Progenitor cell of endocrine pancreas (in vitro differentiated cells): ENCODE measurements at regions not wholly inside any gene's neighbourhood (a gene's known extent, or its start where the extent isn't known, plus 50 kb on each side); places are given as distances from the start of the nearest gene placed in this dataset.
"Not testable (repeated sequence)": the region's sequence is repeated elsewhere in the genome, so short reads cannot be mapped to it uniquely, and the experiment has no call there.

Source experiments
- DNase-seq: peaks from one replicate; pipeline ENCODE4 v3.0.0; 2021; ENCODE audit warnings: low spot score; ENCODE audit not compliant: unreplicated experiment
- H3K27ac Mint-ChIP-seq: 2 replicates; pipeline ENCODE4 v1.8.0; 2021; ENCODE audit warnings: mild to moderate bottlenecking, moderate library complexity, mixed read lengths
- H3K27me3 Mint-ChIP-seq: 2 replicates; pipeline ENCODE4 v1.8.0; 2021; ENCODE audit warnings: mixed read lengths
- H3K36me3 Mint-ChIP-seq: 2 replicates; pipeline ENCODE4 v1.8.0; 2022; ENCODE audit warnings: mixed read lengths; ENCODE audit not compliant: insufficient read depth
- H3K4me1 Mint-ChIP-seq: 2 replicates; pipeline ENCODE4 v1.8.0; 2021; ENCODE audit warnings: low read depth, mixed read lengths
- H3K4me3 Mint-ChIP-seq: 2 replicates; pipeline ENCODE4 v1.8.0; 2021; ENCODE audit warnings: low read depth, mild to moderate bottlenecking, moderate library complexity, mixed read lengths
- H3K9me3 Mint-ChIP-seq: 2 replicates; pipeline ENCODE4 v1.8.0; 2021; ENCODE audit warnings: low read depth, mixed read lengths
- TF ChIP-seq, protein P1 (sequence below): fragments of 200-600 bp; sonication (generic); IDR thresholded peaks from one replicate; pipeline ENCODE4 v1.5.0; 2021; ENCODE audit warnings: antibody characterized with exemption, mild to moderate bottlenecking; ENCODE audit not compliant: unreplicated experiment

DNA sequence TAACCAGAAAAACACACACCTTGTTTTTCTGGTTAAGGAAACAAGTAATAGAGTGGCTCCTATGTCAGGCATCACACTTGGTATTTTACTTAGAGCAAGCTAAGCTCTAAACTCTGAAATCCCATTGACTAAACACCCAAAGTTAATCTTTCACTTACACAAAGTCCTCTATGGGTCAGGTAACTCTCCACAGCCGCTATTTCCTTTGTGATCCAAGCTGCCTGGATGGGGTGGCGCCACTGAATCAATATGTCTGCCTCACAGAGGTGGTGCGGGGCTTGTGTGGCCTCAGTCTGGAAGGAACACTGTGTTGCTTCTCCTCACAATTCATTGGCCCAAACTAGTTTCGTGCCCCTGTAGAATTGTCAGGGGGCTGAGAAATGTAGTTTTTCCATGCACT lies 160.0 kb upstream of the E2F7 start:
- H3K9me3 Mint-ChIP-seq: no peaks in the 10 kb centered on the region
- peak overlapping the region; percentile 98 for H3K27ac Mint-ChIP-seq
- H3K36me3 Mint-ChIP-seq: no peaks in the 10 kb centered on the region
- TF ChIP-seq, protein P1, sequence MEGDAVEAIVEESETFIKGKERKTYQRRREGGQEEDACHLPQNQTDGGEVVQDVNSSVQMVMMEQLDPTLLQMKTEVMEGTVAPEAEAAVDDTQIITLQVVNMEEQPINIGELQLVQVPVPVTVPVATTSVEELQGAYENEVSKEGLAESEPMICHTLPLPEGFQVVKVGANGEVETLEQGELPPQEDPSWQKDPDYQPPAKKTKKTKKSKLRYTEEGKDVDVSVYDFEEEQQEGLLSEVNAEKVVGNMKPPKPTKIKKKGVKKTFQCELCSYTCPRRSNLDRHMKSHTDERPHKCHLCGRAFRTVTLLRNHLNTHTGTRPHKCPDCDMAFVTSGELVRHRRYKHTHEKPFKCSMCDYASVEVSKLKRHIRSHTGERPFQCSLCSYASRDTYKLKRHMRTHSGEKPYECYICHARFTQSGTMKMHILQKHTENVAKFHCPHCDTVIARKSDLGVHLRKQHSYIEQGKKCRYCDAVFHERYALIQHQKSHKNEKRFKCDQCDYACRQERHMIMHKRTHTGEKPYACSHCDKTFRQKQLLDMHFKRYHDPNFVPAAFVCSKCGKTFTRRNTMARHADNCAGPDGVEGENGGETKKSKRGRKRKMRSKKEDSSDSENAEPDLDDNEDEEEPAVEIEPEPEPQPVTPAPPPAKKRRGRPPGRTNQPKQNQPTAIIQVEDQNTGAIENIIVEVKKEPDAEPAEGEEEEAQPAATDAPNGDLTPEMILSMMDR: no peak
- no peaks in the 10 kb centered on the region for H3K27me3 Mint-ChIP-seq
- H3K4me3 Mint-ChIP-seq: no peak overlapping the region
- peaks cover 27% of the 10 kb centered on the region for H3K4me1 Mint-ChIP-seq
- DNase-seq: peak; percentile 43

DNA sequence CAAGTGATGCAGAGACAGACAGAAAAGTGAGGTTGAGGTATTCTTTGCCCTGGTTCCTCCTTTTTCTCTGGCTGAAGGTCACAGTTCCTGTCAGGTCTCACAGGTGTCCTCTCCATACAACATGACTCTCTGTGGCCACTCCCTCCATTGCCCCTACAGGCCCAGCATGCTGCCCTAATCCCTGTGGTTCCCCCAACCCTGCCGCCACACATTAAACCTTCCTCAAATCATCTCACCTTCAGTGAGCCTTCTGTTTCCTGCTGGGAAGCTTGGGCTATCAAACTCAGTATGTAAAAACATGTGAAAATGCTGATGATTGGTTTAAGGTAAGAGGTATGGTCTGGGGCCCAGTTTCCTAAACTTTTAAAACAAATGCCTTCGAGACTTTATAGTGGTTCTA lies 159.0 kb upstream of the E2F7 start:
- TF ChIP-seq, protein P1: no peak
- DNase-seq: no peak
- no peaks in the 10 kb centered on the region for H3K36me3 Mint-ChIP-seq

DNA sequence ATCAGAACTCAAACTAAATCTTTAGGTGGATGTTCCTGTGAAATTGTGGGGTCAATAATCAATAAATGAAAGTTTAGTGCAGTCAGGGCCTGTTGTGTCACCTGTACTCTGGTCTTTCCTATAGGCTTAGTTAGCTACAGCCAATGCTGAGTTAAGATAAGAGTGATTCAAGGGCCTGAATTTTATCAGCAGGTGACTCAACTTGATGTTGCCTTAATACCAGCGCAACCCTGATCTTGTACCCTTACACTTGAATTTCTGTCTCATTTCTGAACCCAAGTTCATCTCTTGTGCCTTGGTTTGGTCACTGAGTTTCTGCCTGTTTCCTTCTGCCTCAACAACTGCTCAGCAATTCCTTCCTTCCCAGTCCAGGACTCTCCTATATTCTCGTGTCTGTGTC lies 157.0 kb upstream of the E2F7 start:
- H3K36me3 Mint-ChIP-seq: no peaks in the 10 kb centered on the region
- TF ChIP-seq, protein P1: no peak
- H3K27ac Mint-ChIP-seq: no peak overlapping the region
- H3K9me3 Mint-ChIP-seq: no peaks in the 10 kb centered on the region
- H3K4me1 Mint-ChIP-seq: peaks cover 27% of the 10 kb centered on the region
- H3K4me3 Mint-ChIP-seq: no peak overlapping the region
- no peaks in the 10 kb centered on the region for H3K27me3 Mint-ChIP-seq
- no peak for DNase-seq

More for the DNA sequence above, 159.0 kb upstream of the E2F7 start:
- no peaks in the 10 kb centered on the region for H3K9me3 Mint-ChIP-seq
- H3K27ac Mint-ChIP-seq: peak overlapping the region; percentile 84
- H3K4me1 Mint-ChIP-seq: peaks cover 27% of the 10 kb centered on the region
- H3K27me3 Mint-ChIP-seq: no peaks in the 10 kb centered on the region
- no peak overlapping the region for H3K4me3 Mint-ChIP-seq

DNA sequence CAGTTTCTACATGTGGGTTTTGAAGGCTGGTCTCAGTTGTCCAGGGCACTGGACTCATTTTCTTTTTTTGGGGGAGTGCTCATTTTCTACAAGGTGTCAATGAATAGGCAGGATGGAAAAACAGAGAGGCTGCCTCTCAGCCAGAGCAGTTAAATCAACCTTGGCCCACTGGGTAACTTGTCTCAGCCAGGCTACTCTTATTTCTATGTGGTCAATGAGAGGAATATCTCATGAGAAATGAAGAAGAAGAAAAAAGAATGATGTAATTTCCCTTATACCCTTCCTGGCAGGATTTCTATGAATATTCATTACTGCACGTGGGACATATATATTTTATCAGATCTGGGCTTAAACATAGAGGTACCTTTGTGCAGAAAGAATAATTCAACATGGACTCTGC lies 155.2 kb upstream of the E2F7 start:
- H3K27me3 Mint-ChIP-seq: no peaks in the 10 kb centered on the region
- TF ChIP-seq, protein P1: no peak
- DNase-seq: no peak
- peaks cover 22% of the 10 kb centered on the region for H3K4me1 Mint-ChIP-seq
- no peak overlapping the region for H3K4me3 Mint-ChIP-seq
- peaks cover 2% of the 10 kb centered on the region for H3K36me3 Mint-ChIP-seq
- H3K27ac Mint-ChIP-seq: no peak overlapping the region
- H3K9me3 Mint-ChIP-seq: peaks cover 6% of the 10 kb centered on the region

DNA sequence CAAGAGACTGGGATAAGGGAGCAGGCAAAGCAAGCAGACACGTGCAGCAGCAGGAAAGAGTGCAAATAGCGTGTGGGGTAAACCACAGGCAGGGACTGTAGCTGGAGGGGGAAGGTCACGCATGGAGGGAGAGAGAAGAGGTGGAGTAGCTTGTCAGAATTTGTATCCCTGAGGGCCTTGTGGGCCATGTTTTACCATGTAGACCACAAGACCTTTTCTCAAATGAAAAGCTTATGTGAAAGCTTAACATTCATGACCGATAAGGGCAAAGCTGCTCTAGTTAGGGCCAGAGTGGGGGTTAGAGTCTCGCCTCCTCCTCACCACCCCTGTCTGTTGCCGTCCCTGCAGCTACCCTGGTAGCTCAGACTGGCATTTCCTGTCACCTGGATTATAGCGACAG lies 152.9 kb upstream of the E2F7 start:
- no peak overlapping the region for H3K27ac Mint-ChIP-seq
- H3K4me3 Mint-ChIP-seq: no peak overlapping the region
- H3K4me1 Mint-ChIP-seq: peaks cover 14% of the 10 kb centered on the region
- DNase-seq: no peak
- TF ChIP-seq, protein P1: no peak
- peaks cover 12% of the 10 kb centered on the region for H3K9me3 Mint-ChIP-seq
- H3K36me3 Mint-ChIP-seq: peaks cover 2% of the 10 kb centered on the region
- H3K27me3 Mint-ChIP-seq: no peaks in the 10 kb centered on the region

DNA sequence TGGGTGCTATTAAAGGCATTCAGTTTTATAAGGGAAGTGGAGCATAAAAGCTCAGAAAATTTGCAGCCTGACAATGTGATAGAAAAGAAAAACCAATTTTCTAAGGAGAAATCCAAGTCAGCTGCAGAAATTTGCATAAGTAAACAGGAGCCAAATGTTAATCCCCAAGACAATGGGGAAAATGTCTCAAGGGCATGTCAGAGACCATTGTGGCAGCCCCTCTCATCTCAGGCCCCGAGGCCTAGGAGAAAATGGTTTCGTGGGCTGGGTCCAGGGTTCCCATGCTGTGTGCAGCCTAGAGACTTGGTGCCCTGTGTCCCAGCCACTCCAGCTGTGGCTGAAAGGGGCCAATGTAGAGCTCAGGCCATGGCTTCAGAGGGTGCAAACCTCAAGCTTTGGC lies 150.8 kb upstream of the E2F7 start:
- Mint-ChIP-seq H3K4me1 (peaks cover 11% of the 10 kb centered on the region), H3K9me3 (peaks cover 20% of the 10 kb centered on the region)
- not testable (repeated sequence) for H3K4me3 Mint-ChIP-seq, DNase-seq, H3K27ac Mint-ChIP-seq, H3K27me3 Mint-ChIP-seq, H3K36me3 Mint-ChIP-seq
